GM23338 (cell line): ENCODE measurements at regions not wholly inside any gene's neighbourhood (a gene's known extent, or its start where the extent isn't known, plus 50 kb on each side); places are given as distances from the start of the nearest gene placed in this dataset.

Experiments
- ATAC-seq: fragments of 200-7000 bp; cut with Tn5 transposase; 3 replicates; pipeline ENCODE4 v1.9.1; 2020
- DNase-seq: peaks from one replicate; pipeline ENCODE4 v3.0.0-alpha.2; 2015; ENCODE audit warnings: low spot score
- H2AFZ ChIP-seq: fragments of 200-600 bp; sonication (generic); 2 replicates; pipeline ENCODE4 v1.8.0; 2016; ENCODE audit warnings: antibody characterized with exemption, mild to moderate bottlenecking, moderate library complexity
- H3F3A ChIP-seq: fragments of 200-600 bp; sonication (generic); replicated peaks from 2 replicates; pipeline ENCODE4 v1.8.0; 2017; ENCODE audit warnings: antibody characterized with exemption, mixed run types, low read depth
- H3K27ac ChIP-seq: fragments of 200-600 bp; sonication (generic); 2 replicates; pipeline ENCODE4 v1.6.1; 2016; ENCODE audit warnings: low read depth
- H3K27me3 ChIP-seq: fragments of 200-600 bp; sonication (generic); 2 replicates; pipeline ENCODE4 v1.8.0; 2016; ENCODE audit warnings: mild to moderate bottlenecking, mixed run types, moderate library complexity; ENCODE audit not compliant: insufficient read depth
- H3K36me3 ChIP-seq: fragments of 200-600 bp; sonication (generic); 2 replicates; pipeline ENCODE4 v1.8.0; 2016; ENCODE audit warnings: mild to moderate bottlenecking; ENCODE audit not compliant: insufficient read depth
- H3K4me1 ChIP-seq: fragments of 200-600 bp; sonication (generic); 2 replicates; pipeline ENCODE4 v1.8.0; 2016; ENCODE audit warnings: mild to moderate bottlenecking, moderate library complexity; ENCODE audit not compliant: insufficient read depth
- H3K4me2 ChIP-seq: fragments of 200-600 bp; sonication (generic); 2 replicates; pipeline ENCODE4 v1.7.1; 2017; ENCODE audit warnings: mixed run types
- H3K4me3 ChIP-seq: fragments of 200-600 bp; sonication (generic); 2 replicates; pipeline ENCODE4 v1.6.1; 2016; ENCODE audit warnings: mixed run types
- H3K79me2 ChIP-seq: fragments of 200-600 bp; sonication (generic); replicated peaks from 2 replicates; pipeline ENCODE4 v1.8.0; 2017; ENCODE audit warnings: mild to moderate bottlenecking; ENCODE audit not compliant: insufficient read depth
- H3K9me2 ChIP-seq: fragments of 200-600 bp; sonication (generic); 2 replicates; pipeline ENCODE4 v1.8.0; 2017; ENCODE audit not compliant: insufficient read depth
- H4K20me1 ChIP-seq: fragments of 200-600 bp; sonication (generic); replicated peaks from 2 replicates; pipeline ENCODE4 v1.8.0; 2017; ENCODE audit warnings: mild to moderate bottlenecking; ENCODE audit not compliant: insufficient read depth
- H3K27ac Mint-ChIP-seq: 2 replicates; pipeline ENCODE4 v1.8.0; 2020; ENCODE audit warnings: inconsistent platforms, mild to moderate bottlenecking, moderate library complexity, mixed read lengths
- H3K27me3 Mint-ChIP-seq: 3 replicates; pipeline ENCODE4 v1.8.0; 2022; ENCODE audit warnings: low read depth, mild to moderate bottlenecking, moderate library complexity, mixed read lengths, inconsistent platforms; ENCODE audit not compliant: insufficient read depth, poor library complexity
- H3K36me3 Mint-ChIP-seq: 3 replicates; pipeline ENCODE4 v1.8.0; 2021; ENCODE audit warnings: low read depth, mild to moderate bottlenecking, inconsistent platforms, moderate library complexity, mixed read lengths
- H3K4me1 Mint-ChIP-seq: 3 replicates; pipeline ENCODE4 v1.8.0; 2020; ENCODE audit warnings: mild to moderate bottlenecking, inconsistent platforms, mixed read lengths
- H3K4me3 Mint-ChIP-seq: 3 replicates; pipeline ENCODE4 v1.8.0; 2021; ENCODE audit warnings: moderate library complexity, mild to moderate bottlenecking, inconsistent platforms, mixed read lengths
- H3K9me3 Mint-ChIP-seq: 3 replicates; pipeline ENCODE4 v1.8.0; 2020; ENCODE audit warnings: moderate library complexity, mild to moderate bottlenecking, inconsistent platforms, mixed read lengths
- CREB1 ChIP-seq: fragments of 250-450 bp; sonication (Bioruptor Pico); IDR thresholded peaks from 2 replicates; pipeline ENCODE4 v1.5.0; 2020; ENCODE audit warnings: low read depth, mild to moderate bottlenecking, moderate library complexity
- ETS1 ChIP-seq: IDR thresholded peaks from 2 replicates; pipeline ENCODE4 v1.6.1; 2016; ENCODE audit warnings: antibody characterized with exemption
- EZH2 ChIP-seq: fragments of 200-600 bp; sonication (generic); IDR thresholded peaks from one replicate; pipeline ENCODE4 v1.8.0; 2017; ENCODE audit warnings: antibody characterized with exemption, mild to moderate bottlenecking, low read depth; ENCODE audit not compliant: unreplicated experiment
- EZH2phosphoT487 ChIP-seq: fragments of 200-600 bp; sonication (generic); IDR thresholded peaks from one replicate; pipeline ENCODE4 v1.8.1; 2018; ENCODE audit warnings: antibody characterized with exemption; ENCODE audit not compliant: unreplicated experiment
- JUNB ChIP-seq: IDR thresholded peaks from one replicate; pipeline ENCODE4 v1.6.1; 2016; ENCODE audit warnings: antibody characterized with exemption; ENCODE audit not compliant: unreplicated experiment
- NANOG ChIP-seq: IDR thresholded peaks from 2 replicates; pipeline ENCODE4 v1.6.1; 2016; ENCODE audit warnings: antibody characterized with exemption, borderline replicate concordance
- POLR2AphosphoS5 ChIP-seq: IDR thresholded peaks from 2 replicates; pipeline ENCODE4 v1.6.1; 2016; ENCODE audit warnings: antibody characterized with exemption, low read depth
- REST ChIP-seq: IDR thresholded peaks from one replicate; pipeline ENCODE4 v1.6.1; 2018; ENCODE audit warnings: antibody characterized with exemption; ENCODE audit not compliant: unreplicated experiment
- STAT1 ChIP-seq: IDR thresholded peaks from one replicate; pipeline ENCODE4 v1.6.1; 2016; ENCODE audit warnings: antibody characterized with exemption; ENCODE audit not compliant: unreplicated experiment
- ZNF114 ChIP-seq: fragments of 250-450 bp; sonication (Bioruptor Pico); IDR thresholded peaks from 2 replicates; pipeline ENCODE4 v1.5.0; 2020; ENCODE audit warnings: mild to moderate bottlenecking, moderate library complexity
- ZNF331 ChIP-seq: fragments of 250-450 bp; sonication (Bioruptor Pico); IDR thresholded peaks from 2 replicates; pipeline ENCODE4 v1.5.0; 2020; ENCODE audit warnings: low read depth, mild to moderate bottlenecking, moderate library complexity

GRCh38 chr3:104298662-104299061 is 1068.0 kb upstream of the ALCAM start:
- Histone ChIP-seq H3F3A (no peaks in the 10 kb centered on the region), H3K4me3 (no peak overlapping the region), H3K79me2 (no peaks in the 10 kb centered on the region), H4K20me1 (no peaks in the 10 kb centered on the region), H3K27ac (no peak overlapping the region), H3K4me2 (no peak overlapping the region), H2AFZ (no peak overlapping the region), H3K9me2 (no peaks in the 10 kb centered on the region), H3K4me1 (no peaks in the 10 kb centered on the region; the same call in 1 of the 2 replicates), H3K36me3 (no peaks in the 10 kb centered on the region), H3K27me3 (no peaks in the 10 kb centered on the region)
- Mint-ChIP-seq H3K36me3 (no peaks in the 10 kb centered on the region), H3K4me3 (no peak overlapping the region), H3K27ac (no peak overlapping the region), H3K9me3 (no peaks in the 10 kb centered on the region; the same call in 1 of the 3 replicates), H3K27me3 (no peaks in the 10 kb centered on the region), H3K4me1 (no peaks in the 10 kb centered on the region; the same call in 2 of the 3 replicates)
- ATAC-seq (no peak), DNase-seq (no peak)
- TF ChIP-seq EZH2 = no peak
- no peak for TF ChIP-seq EZH2phosphoT487
- TF ChIP-seq ZNF331 (CRISPR knock-in tag) = no peak
- TF ChIP-seq NANOG = no peak
- no peak for TF ChIP-seq POLR2AphosphoS5
- no peak for TF ChIP-seq STAT1
- TF ChIP-seq CREB1 (CRISPR knock-in tag) = no peak
- no peak for TF ChIP-seq ZNF114
- TF ChIP-seq ETS1 = no peak

GRCh38 chr3:104316118-104316517 is 1050.6 kb upstream of the ALCAM start:
- Mint-ChIP-seq H3K36me3 (peaks cover 6% of the 10 kb centered on the region; the same call in 2 of the 3 replicates), H3K9me3 (peaks cover 11% of the 10 kb centered on the region), H3K4me1 (no peaks in the 10 kb centered on the region), H3K27me3 (no peaks in the 10 kb centered on the region), H3K4me3 (no peak overlapping the region), H3K27ac (no peak overlapping the region)
- Histone ChIP-seq H2AFZ (peak overlapping the region; percentile 4; the same call in 1 of the 2 replicates), H3F3A (no peaks in the 10 kb centered on the region), H3K4me1 (no peaks in the 10 kb centered on the region), H3K79me2 (no peaks in the 10 kb centered on the region), H4K20me1 (no peaks in the 10 kb centered on the region), H3K4me3 (no peak overlapping the region), H3K9me2 (0 out of 2 replicates have a peak, but pooled peaks cover under 1% of the 10 kb centered on the region), H3K36me3 (peaks cover 3% of the 10 kb centered on the region; the same call in 1 of the 2 replicates), H3K27me3 (no peaks in the 10 kb centered on the region), H3K4me2 (no peak overlapping the region), H3K27ac (no peak overlapping the region)
- DNase-seq (no peak), ATAC-seq (no peak)
- TF ChIP-seq JUNB = no peak
- no peak for TF ChIP-seq STAT1
- TF ChIP-seq ETS1 = no peak
- no peak for TF ChIP-seq REST
